ENCODE measurements at regions not wholly inside any gene's neighbourhood (a gene's known extent, or its start where the extent isn't known, plus 50 kb on each side); places are given as distances from the start of the nearest gene placed in this dataset.

DNA sequence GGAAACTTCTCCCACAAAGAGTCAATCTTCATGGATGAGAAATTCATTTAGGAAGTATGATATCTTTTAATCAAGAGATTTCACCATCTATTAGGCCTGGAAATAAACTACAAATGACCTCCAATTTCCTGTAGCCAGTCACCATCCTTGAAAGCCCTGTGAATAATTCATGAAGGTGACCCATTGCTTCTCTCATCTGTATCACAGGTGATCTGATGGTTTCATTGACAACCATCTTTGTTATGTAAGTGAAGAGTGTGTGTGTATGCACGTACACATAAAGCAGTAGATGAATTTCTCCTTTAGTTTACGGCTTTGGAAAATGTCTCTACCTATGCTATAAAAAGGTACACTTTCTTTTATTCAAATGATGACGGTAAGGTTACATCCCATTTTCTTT is 644.1 kb upstream of the KLF4 start:
- TF ChIP-seq MAFK (IDR thresholded peaks at IDR 0.05; ENCODE audit: low read depth, low read length) (no peak), POLR2A (IDR thresholded peaks at IDR 0.05; ENCODE audit: low read depth, low read length) (no peak)
- TF ChIP-seq, protein P1, sequence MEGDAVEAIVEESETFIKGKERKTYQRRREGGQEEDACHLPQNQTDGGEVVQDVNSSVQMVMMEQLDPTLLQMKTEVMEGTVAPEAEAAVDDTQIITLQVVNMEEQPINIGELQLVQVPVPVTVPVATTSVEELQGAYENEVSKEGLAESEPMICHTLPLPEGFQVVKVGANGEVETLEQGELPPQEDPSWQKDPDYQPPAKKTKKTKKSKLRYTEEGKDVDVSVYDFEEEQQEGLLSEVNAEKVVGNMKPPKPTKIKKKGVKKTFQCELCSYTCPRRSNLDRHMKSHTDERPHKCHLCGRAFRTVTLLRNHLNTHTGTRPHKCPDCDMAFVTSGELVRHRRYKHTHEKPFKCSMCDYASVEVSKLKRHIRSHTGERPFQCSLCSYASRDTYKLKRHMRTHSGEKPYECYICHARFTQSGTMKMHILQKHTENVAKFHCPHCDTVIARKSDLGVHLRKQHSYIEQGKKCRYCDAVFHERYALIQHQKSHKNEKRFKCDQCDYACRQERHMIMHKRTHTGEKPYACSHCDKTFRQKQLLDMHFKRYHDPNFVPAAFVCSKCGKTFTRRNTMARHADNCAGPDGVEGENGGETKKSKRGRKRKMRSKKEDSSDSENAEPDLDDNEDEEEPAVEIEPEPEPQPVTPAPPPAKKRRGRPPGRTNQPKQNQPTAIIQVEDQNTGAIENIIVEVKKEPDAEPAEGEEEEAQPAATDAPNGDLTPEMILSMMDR (conservative IDR thresholded peaks at IDR 0.05; ENCODE audit: low read depth, low read length), result no peak
